K562 (cell line): ENCODE measurements at regions not wholly inside any gene's neighbourhood (a gene's known extent, or its start where the extent isn't known, plus 50 kb on each side); places are given as distances from the start of the nearest gene placed in this dataset.

Experiments
- ATAC-seq: fragments of 200-7000 bp; cut with Tn5 transposase; 3 replicates; pipeline ENCODE4 v1.9.1; 2020; ENCODE audit warnings: moderate library complexity
- BruUV-seq: library from RNA; stranded (reverse); fragments of 400-500 nt; replicated peaks from 2 replicates; lab custom pipeline; 2021; lab: Mats Ljungman, UMichigan
- CTCF ChIA-PET: fragments of 300-600 bp; formaldehyde crosslinking; extraction: SDS; loops from one replicate; lab custom pipeline; 2021; ENCODE audit warnings: low intra/inter-chr PET ratio; lab: Yijun Ruan, JAX
- POLR2A ChIA-PET: fragments of 300-600, 350-650 bp; sonication (Branson Sonifier 250); formaldehyde crosslinking; extraction: SDS; loops from one replicate; lab custom pipeline; 2021; ENCODE audit warnings: antibody characterized with exemption, inconsistent platforms; lab: Yijun Ruan, JAX
- DNase-seq, 4 experiments: peaks; one replicate each; pipeline versions ENCODE4 v3.0.0 to v3.0.0-alpha.2; 2011 to 2018; ENCODE audit warnings: low spot score in 3 of 4, mixed read lengths in 3 of 4; ENCODE audit errors: extremely low read depth in 1 of 4
- FAIRE-seq: peaks from 2 replicates; lab custom pipeline; 2011; peaks lifted over from hg19 to GRCh38; lab: Jason Lieb, UNC
- H2AFZ ChIP-seq: 2 replicates; pipeline ENCODE4 v1.6.0; 2011; ENCODE audit warnings: low read depth, low read length, control low read depth, inconsistent platforms
- H3K27ac ChIP-seq: fragments of 200-600 bp; 3 replicates; pipeline ENCODE4 v1.8.0; 2011; ENCODE audit warnings: low read depth, mild to moderate bottlenecking, control low read depth, inconsistent platforms, low read length, moderate library complexity, mixed read lengths; ENCODE audit errors: extremely low read depth
- H3K27me3 ChIP-seq, 2 experiments: fragments of 300-600 bp in 1 of 2; 2 replicates in 1 of 2; 3 replicates in 1 of 2; pipeline versions ENCODE4 v1.6.0 to v1.8.0; 2011; ENCODE audit warnings: inconsistent platforms in 2 of 2, low read length in 2 of 2, mild to moderate bottlenecking in 1 of 2, mixed read lengths in 1 of 2, moderate library complexity in 1 of 2; ENCODE audit not compliant: control insufficient read depth in 2 of 2, insufficient read depth in 2 of 2
- H3K36me3 ChIP-seq: fragments of 300-600 bp; 3 replicates; pipeline ENCODE4 v1.8.0; 2011; ENCODE audit warnings: mild to moderate bottlenecking, low read length, inconsistent platforms; ENCODE audit not compliant: control insufficient read depth, insufficient read depth
- H3K4me1 ChIP-seq, 2 experiments: fragments of 200-600 bp in 1 of 2; replicated peaks in 1 of 2; 2 replicates in 1 of 2; 3 replicates in 1 of 2; pipeline versions ENCODE4 v1.5.1 to v1.8.0; 2011; ENCODE audit warnings: inconsistent platforms in 2 of 2, low read length in 2 of 2, mild to moderate bottlenecking in 1 of 2, mixed read lengths in 1 of 2, moderate library complexity in 1 of 2; ENCODE audit not compliant: control insufficient read depth in 2 of 2, insufficient read depth in 2 of 2
- H3K4me2 ChIP-seq: 2 replicates; pipeline ENCODE4 v1.6.1; 2011; ENCODE audit warnings: low read length, control low read depth, inconsistent platforms, mixed read lengths; ENCODE audit not compliant: insufficient read depth
- H3K4me3 ChIP-seq: fragments of 200-600 bp; sonication (generic), shearing (Covaris generic); 2 replicates; pipeline ENCODE4 v1.5.1; 2016; ENCODE audit warnings: control low read depth, inconsistent platforms
- H3K79me2 ChIP-seq: fragments of 200-600 bp; 3 replicates; pipeline ENCODE4 v1.8.0; 2011; ENCODE audit warnings: low read length, inconsistent platforms; ENCODE audit not compliant: control insufficient read depth, insufficient read depth
- H3K9ac ChIP-seq, 2 experiments: 2 replicates each; pipeline versions ENCODE4 v1.6.0 to v1.6.1; 2011; ENCODE audit warnings: low read depth in 2 of 2, low read length in 2 of 2, control low read depth in 1 of 2, inconsistent platforms in 1 of 2, mild to moderate bottlenecking in 1 of 2, mixed read lengths in 1 of 2; ENCODE audit not compliant: insufficient read depth in 1 of 2
- H3K9me1 ChIP-seq: one replicate; pipeline ENCODE4 v1.6.0; 2011; ENCODE audit warnings: inconsistent platforms, mild to moderate bottlenecking, low read length, moderate library complexity; ENCODE audit not compliant: control insufficient read depth, insufficient read depth
- H3K9me3 ChIP-seq: replicated peaks from 2 replicates; pipeline ENCODE4 v1.5.1; 2011; ENCODE audit warnings: low read depth, low read length, inconsistent platforms; ENCODE audit not compliant: control insufficient read depth, insufficient read depth
- H4K20me1 ChIP-seq: replicated peaks from 2 replicates; pipeline ENCODE4 v1.6.1; 2011; ENCODE audit warnings: low read length, inconsistent platforms, mixed read lengths; ENCODE audit not compliant: control insufficient read depth, insufficient read depth
- BCOR ChIP-seq: fragments of 450-650 bp; IDR thresholded peaks from 2 replicates; pipeline ENCODE4 v1.6.1; 2016
- DPF2 ChIP-seq: fragments of 450-650 bp; IDR thresholded peaks from 2 replicates; pipeline ENCODE4 v1.6.1; 2016
- EWSR1 ChIP-seq: fragments of 450-650 bp; IDR thresholded peaks from 2 replicates; pipeline ENCODE4 v1.6.1; 2018; ENCODE audit warnings: borderline replicate concordance, mild to moderate bottlenecking, low read depth, moderate library complexity; ENCODE audit not compliant: partially characterized antibody
- GABPA ChIP-seq: fragments of 200-800 bp; sonication (Bioruptor generic); conservative IDR thresholded peaks from 2 replicates; pipeline ENCODE4 v1.6.1; 2016; ENCODE audit warnings: low read depth, missing genetic modification characterization, missing compliant biosample characterization
- SMARCC2 ChIP-seq: fragments of 450-650 bp; IDR thresholded peaks from 2 replicates; pipeline ENCODE4 v1.6.1; 2017; ENCODE audit warnings: antibody characterized with exemption, moderate library complexity, mild to moderate bottlenecking, low read depth
- SNIP1 ChIP-seq: fragments of 450-650 bp; IDR thresholded peaks from 2 replicates; pipeline ENCODE4 v1.7.1; 2017; ENCODE audit warnings: low read depth, mild to moderate bottlenecking
- TFE3 ChIP-seq: fragments of 450-650 bp; formaldehyde crosslinking; IDR thresholded peaks from 2 replicates; pipeline ENCODE4 v1.4.0; 2020; ENCODE audit warnings: mild to moderate bottlenecking, mixed read lengths
- VEZF1 ChIP-seq: fragments of 200-800 bp; sonication (Bioruptor generic); IDR thresholded peaks from 2 replicates; pipeline ENCODE4 v1.6.1; 2017; ENCODE audit warnings: missing genetic modification characterization, missing compliant biosample characterization
- ZBTB33 ChIP-seq: sonication (generic); formaldehyde crosslinking; IDR thresholded peaks from 2 replicates; pipeline ENCODE4 v1.8.1; 2023; ENCODE audit warnings: mild to moderate bottlenecking, missing genetic modification reagents
- ZFX ChIP-seq: sonication (generic); formaldehyde crosslinking; IDR thresholded peaks from 2 replicates; pipeline ENCODE4 v1.8.0; 2022; ENCODE audit warnings: mild to moderate bottlenecking, missing genetic modification reagents, moderate library complexity
- ZNF282 ChIP-seq: sonication (generic); formaldehyde crosslinking; IDR thresholded peaks from 2 replicates; pipeline ENCODE4 v1.8.1; 2023; ENCODE audit warnings: missing genetic modification reagents
- ZNF395 ChIP-seq: fragments of 200-800 bp; sonication (Bioruptor generic); IDR thresholded peaks from 2 replicates; pipeline ENCODE4 v1.6.1; 2017; ENCODE audit warnings: missing genetic modification characterization, missing compliant biosample characterization
- ZNF644 ChIP-seq: fragments of 200-800 bp; sonication (Bioruptor generic); IDR thresholded peaks from 2 replicates; pipeline ENCODE4 v1.6.1; 2016; ENCODE audit warnings: low read depth, missing genetic modification characterization, missing compliant biosample characterization
- WGBS: fragments of 100-300 bp; shearing (Covaris generic); methylation state at CpG from one replicate; pipeline ENCODE4 v1.1.6; 2016; ENCODE audit warnings: low coverage, mixed read lengths; ENCODE audit not compliant: insufficient coverage; ENCODE audit errors: missing lambda C conversion rate; 5-methylcytosine and 5-hydroxymethylcytosine counted together
- in situ Hi-C: fragments of 300-500 bp; cut with MboI; formaldehyde crosslinking; loops from 4 replicates; pipeline ENCODE4 v1.15.0; 2018; ENCODE audit warnings: inconsistent platforms, mixed read lengths
- intact Hi-C: fragments of 100-400 bp; cut with micrococcal nuclease; formaldehyde crosslinking; loops from 2 replicates; pipeline ENCODE4 v1.14.2; 2022
- TF ChIP-seq, protein P1 (sequence below), 3 experiments: fragments of 200-800 bp in 1 of 3; sonication (Bioruptor generic) in 1 of 3; sonication (generic) in 1 of 3; formaldehyde crosslinking in 1 of 3; IDR thresholded peaks; 2 replicates each; pipeline versions ENCODE4 v1.6.1 to v1.8.0; 2016 to 2022; ENCODE audit warnings: mild to moderate bottlenecking in 2 of 3, missing compliant biosample characterization in 2 of 3, missing genetic modification characterization in 2 of 3, missing genetic modification reagents in 1 of 3

DNA sequence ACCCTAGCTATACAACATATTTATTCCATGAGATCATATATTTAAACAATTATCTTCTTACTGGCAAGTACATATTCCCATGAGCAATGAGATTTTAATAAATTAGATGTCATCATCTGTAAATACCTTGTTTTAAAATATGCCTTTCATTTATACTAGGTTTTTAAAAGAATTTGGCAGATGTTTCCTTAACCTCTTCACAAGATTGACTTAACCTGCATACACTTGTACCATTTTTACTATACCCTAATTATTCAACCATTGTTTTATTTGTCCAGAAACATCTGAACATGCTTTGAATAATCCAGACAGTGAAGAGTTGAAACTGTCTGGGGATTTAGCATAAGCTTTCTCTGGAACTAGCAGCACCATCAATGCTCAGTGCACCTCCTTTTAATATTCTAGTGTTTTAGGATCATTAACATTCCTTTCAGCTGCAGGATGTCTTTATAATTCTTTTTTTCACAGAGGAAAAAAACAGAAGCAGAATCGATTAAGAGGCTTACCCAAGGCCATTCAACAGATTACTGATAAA is 188.0 kb upstream of the TENT5A start:
- POLR2A ChIA-PET, result interaction anchor here (0.6 kb wide), 1 partner anchor 48 kb away, joined by 3 read pairs; no protein-coding TSS in a partner anchor

More for the DNA sequence above, 188.0 kb upstream of the TENT5A start:
- H3K27ac ChIP-seq, result no peak overlapping the region
- no peak overlapping the region for H3K4me2 ChIP-seq
- TF ChIP-seq ZBTB33 (CRISPR knock-in tag) (no peak), GABPA (tag) (no peak), BCOR (no peak), SNIP1 (no peak), SMARCC2 (no peak), ZFX (CRISPR knock-in tag) (no peak), ZNF395 (no peak), TFE3 (no peak), VEZF1 (no peak), EWSR1 (no peak), ZNF644 (no peak), ZNF282 (CRISPR knock-in tag) (no peak), DPF2 (no peak)
- TF ChIP-seq, protein P1, sequence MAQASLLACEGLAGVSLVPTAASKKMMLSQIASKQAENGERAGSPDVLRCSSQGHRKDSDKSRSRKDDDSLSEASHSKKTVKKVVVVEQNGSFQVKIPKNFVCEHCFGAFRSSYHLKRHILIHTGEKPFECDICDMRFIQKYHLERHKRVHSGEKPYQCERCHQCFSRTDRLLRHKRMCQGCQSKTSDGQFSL (CRISPR knock-in tag; IDR thresholded peaks at IDR 0.05), result no peak
- TF ChIP-seq, protein P1 (tag; IDR thresholded peaks at IDR 0.05), result no peak
- H2AFZ ChIP-seq, result no peak overlapping the region
- no TSS peak for BruUV-seq
- H3K27me3 ChIP-seq, result no peaks in the 10 kb centered on the region
- no peaks in the 10 kb centered on the region for H3K36me3 ChIP-seq
- no peaks in the 10 kb centered on the region for H3K9me1 ChIP-seq
- peaks cover 0 to 24% of the 10 kb centered on the region in 2 experiments; a peak in 3 of 5 replicates for H3K4me1 ChIP-seq
- no peaks in the 10 kb centered on the region for H4K20me1 ChIP-seq
- FAIRE-seq (no peak), DNase-seq (no peak), ATAC-seq (no peak)
- WGBS, result 8% methylated on average over 1 of the region's 1 CpG
- in situ Hi-C loops, result no loop called here
- H3K9me3 ChIP-seq, result no peaks in the 10 kb centered on the region
- no peak overlapping the region for H3K9ac ChIP-seq
- H3K4me3 ChIP-seq, result no peak overlapping the region
- no peaks in the 10 kb centered on the region for H3K79me2 ChIP-seq
- CTCF ChIA-PET, result no interaction called here
- intact Hi-C loops, result no loop called here
